Gastroesophageal sphincter (tissue), 3 donors: ENCODE measurements at regions not wholly inside any gene's neighbourhood (a gene's known extent, or its start where the extent isn't known, plus 50 kb on each side); places are given as distances from the start of the nearest gene placed in this dataset.

Source experiments
- CTCF ChIP-seq, 4 experiments: fragments of 200-600 bp in 2 of 4; fragments of 450-650 bp in 2 of 4; sonication (generic) in 1 of 4; IDR thresholded peaks; one replicate each; pipeline ENCODE4 v1.5.1; 2017 to 2019; ENCODE audit warnings: antibody characterized with exemption in 4 of 4, mild to moderate bottlenecking in 2 of 4, moderate library complexity in 2 of 4
- EP300 ChIP-seq: sonication (generic); formaldehyde crosslinking; IDR thresholded peaks from one replicate; pipeline ENCODE4 v1.6.1; 2017; ENCODE audit warnings: antibody characterized with exemption, mild to moderate bottlenecking

- no peak for TF ChIP-seq CTCF (IDR thresholded peaks at IDR 0.05)
- TF ChIP-seq EP300, result no peak
Measured at GRCh38 chr5:18990852-18991251, 997.1 kb downstream of the CDH18 start.
